GM18870 (cell line): ENCODE measurements at regions not wholly inside any gene's neighbourhood (a gene's known extent, or its start where the extent isn't known, plus 50 kb on each side); places are given as distances from the start of the nearest gene placed in this dataset.

Source experiments
- ATAC-seq: cut with Tn5 transposase; IDR thresholded peaks from one replicate; pipeline ENCODE4 v1.9.1; 2021; ENCODE audit warnings: moderate library complexity; ENCODE audit not compliant: unreplicated experiment

GRCh38 chr12:29086325-29087271 is 62.5 kb upstream of the FAR2 start:
- ATAC-seq: no peak

- no peak for ATAC-seq
These were observed 60.4 kb upstream of the FAR2 start for GRCh38 chr12:29088611-29089219.
